Stimulated activated CD4-positive, alpha-beta T cell treated with anti-CD3 and anti-CD28 coated beads, Interleukin-1b, Interleukin-23, amount 100 ng/mL, for 48 hours (primary cell): ENCODE measurements at regions not wholly inside any gene's neighbourhood (a gene's known extent, or its start where the extent isn't known, plus 50 kb on each side); places are given as distances from the start of the nearest gene placed in this dataset.

Experiments used
- DNase-seq: peaks from one replicate; pipeline ENCODE4 v3.0.0-alpha.2; 2020

- DNase-seq = no peak
These were observed 531.7 kb downstream of the TBC1D22A start for GRCh38 chr22:47294222-47294532.

- no peak for DNase-seq
These were observed 531.1 kb downstream of the TBC1D22A start for GRCh38 chr22:47293368-47294221.

GRCh38 chr22:47292546-47293320, 530.3 kb downstream of the TBC1D22A start:
- DNase-seq = no peak

- no peak for DNase-seq
These were observed 529.4 kb downstream of the TBC1D22A start for GRCh38 chr22:47291565-47292495.

- no peak for DNase-seq
These were observed 528.4 kb downstream of the TBC1D22A start for GRCh38 chr22:47290706-47291430.

- DNase-seq = no peak
These were observed 527.0 kb downstream of the TBC1D22A start for GRCh38 chr22:47289336-47289985.

- DNase-seq = no peak
These were observed 526.2 kb downstream of the TBC1D22A start for GRCh38 chr22:47288680-47289079.

- no peak for DNase-seq
These were observed 525.1 kb downstream of the TBC1D22A start for GRCh38 chr22:47287516-47287915.

GRCh38 chr22:47286590-47286989, 524.1 kb downstream of the TBC1D22A start:
- DNase-seq = no peak

- no peak for DNase-seq
These were observed 523.5 kb downstream of the TBC1D22A start for GRCh38 chr22:47285981-47286380.

- no peak for DNase-seq
These were observed 522.4 kb downstream of the TBC1D22A start for GRCh38 chr22:47284822-47285221.

GRCh38 chr22:47284360-47284759, 521.9 kb downstream of the TBC1D22A start:
- no peak for DNase-seq

GRCh38 chr22:47283616-47284270, 521.3 kb downstream of the TBC1D22A start:
- DNase-seq = no peak

- DNase-seq = no peak
These were observed 520.4 kb downstream of the TBC1D22A start for GRCh38 chr22:47282851-47283250.

GRCh38 chr22:47282366-47282765, 519.9 kb downstream of the TBC1D22A start:
- DNase-seq = no peak

- DNase-seq = no peak
These were observed 519.0 kb downstream of the TBC1D22A start for GRCh38 chr22:47281126-47282106.

GRCh38 chr22:47280301-47280700, 517.9 kb downstream of the TBC1D22A start:
- DNase-seq = no peak

GRCh38 chr22:47279746-47280145, 517.3 kb downstream of the TBC1D22A start:
- no peak for DNase-seq

- no peak for DNase-seq
These were observed 516.9 kb downstream of the TBC1D22A start for GRCh38 chr22:47279337-47279736.

GRCh38 chr22:47278655-47279054, 516.2 kb downstream of the TBC1D22A start:
- DNase-seq = no peak
